VCaP (cell line): ENCODE measurements at regions not wholly inside any gene's neighbourhood (a gene's known extent, or its start where the extent isn't known, plus 50 kb on each side); places are given as distances from the start of the nearest gene placed in this dataset.

Source experiments
- H3K27ac ChIP-seq: fragments of 450-650 bp; 2 replicates; pipeline ENCODE4 v1.5.1; 2017
- CTCF ChIP-seq: fragments of 450-650 bp; conservative IDR thresholded peaks from 2 replicates; pipeline ENCODE4 v1.5.1; 2017; ENCODE audit warnings: mild to moderate bottlenecking, moderate library complexity

GRCh38 chr2:58425368-58425767 lies 184.2 kb upstream of the FANCL start:
- TF ChIP-seq CTCF: no peak
- H3K27ac ChIP-seq: no peak overlapping the region

- no peak overlapping the region for H3K27ac ChIP-seq
- TF ChIP-seq CTCF: no peak
Observed at GRCh38 chr2:58419983-58420382, 178.9 kb upstream of the FANCL start.

- H3K27ac ChIP-seq: no peak overlapping the region
- TF ChIP-seq CTCF: no peak
Observed at GRCh38 chr2:58416696-58417095, 175.6 kb upstream of the FANCL start.

GRCh38 chr2:58414506-58414905 lies 173.4 kb upstream of the FANCL start:
- TF ChIP-seq CTCF: no peak
- no peak overlapping the region for H3K27ac ChIP-seq

- TF ChIP-seq CTCF: no peak
- no peak overlapping the region for H3K27ac ChIP-seq
Observed at GRCh38 chr2:58410549-58410948, 169.4 kb upstream of the FANCL start.

- TF ChIP-seq CTCF: no peak
- H3K27ac ChIP-seq: no peak overlapping the region
Observed at GRCh38 chr2:58407487-58407886, 166.4 kb upstream of the FANCL start.

GRCh38 chr2:58405341-58405740 lies 164.2 kb upstream of the FANCL start:
- no peak overlapping the region for H3K27ac ChIP-seq
- TF ChIP-seq CTCF: no peak

GRCh38 chr2:58401936-58402335 lies 160.8 kb upstream of the FANCL start:
- TF ChIP-seq CTCF: no peak
- H3K27ac ChIP-seq: no peak overlapping the region
